ENCODE measurements at regions not wholly inside any gene's neighbourhood (a gene's known extent, or its start where the extent isn't known, plus 50 kb on each side); places are given as distances from the start of the nearest gene placed in this dataset.

DNA sequence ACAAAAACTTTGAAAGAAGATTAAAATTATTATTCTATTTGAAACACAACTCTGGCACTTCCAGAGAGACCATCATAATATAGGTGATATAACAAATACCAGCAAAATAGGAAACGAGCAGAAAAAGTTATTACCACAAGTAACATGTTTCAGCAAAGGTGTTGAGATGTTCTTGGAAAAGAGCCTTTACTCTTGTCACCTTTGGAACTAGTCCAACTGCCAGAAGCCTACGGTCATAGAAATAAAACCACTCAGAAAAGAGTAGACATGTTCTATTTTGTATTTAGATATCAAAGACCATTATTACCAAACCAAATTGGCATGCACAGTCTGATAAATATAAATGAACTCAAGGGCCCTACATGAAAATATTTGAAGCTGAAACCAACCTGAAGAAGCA, 145.0 kb upstream of the DMAC1 start:
- no peak for ATAC-seq
- H3K27ac ChIP-seq, result peak overlapping the region in 1 of 10 donors; percentile 25
- H3K36me3 ChIP-seq, result no peaks in the 10 kb centered on the region
- intact Hi-C loops (cut with DNase I), result loop anchor here in 1 of 10 donors (5.0 kb wide), 1 partner anchor 1732 kb away; no protein-coding TSS in a partner anchor
- no peak overlapping the region for H3K4me3 ChIP-seq
- TF ChIP-seq, protein P1, sequence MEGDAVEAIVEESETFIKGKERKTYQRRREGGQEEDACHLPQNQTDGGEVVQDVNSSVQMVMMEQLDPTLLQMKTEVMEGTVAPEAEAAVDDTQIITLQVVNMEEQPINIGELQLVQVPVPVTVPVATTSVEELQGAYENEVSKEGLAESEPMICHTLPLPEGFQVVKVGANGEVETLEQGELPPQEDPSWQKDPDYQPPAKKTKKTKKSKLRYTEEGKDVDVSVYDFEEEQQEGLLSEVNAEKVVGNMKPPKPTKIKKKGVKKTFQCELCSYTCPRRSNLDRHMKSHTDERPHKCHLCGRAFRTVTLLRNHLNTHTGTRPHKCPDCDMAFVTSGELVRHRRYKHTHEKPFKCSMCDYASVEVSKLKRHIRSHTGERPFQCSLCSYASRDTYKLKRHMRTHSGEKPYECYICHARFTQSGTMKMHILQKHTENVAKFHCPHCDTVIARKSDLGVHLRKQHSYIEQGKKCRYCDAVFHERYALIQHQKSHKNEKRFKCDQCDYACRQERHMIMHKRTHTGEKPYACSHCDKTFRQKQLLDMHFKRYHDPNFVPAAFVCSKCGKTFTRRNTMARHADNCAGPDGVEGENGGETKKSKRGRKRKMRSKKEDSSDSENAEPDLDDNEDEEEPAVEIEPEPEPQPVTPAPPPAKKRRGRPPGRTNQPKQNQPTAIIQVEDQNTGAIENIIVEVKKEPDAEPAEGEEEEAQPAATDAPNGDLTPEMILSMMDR (IDR thresholded peaks at IDR 0.05), result no peak
- H3K27me3 ChIP-seq, result no peaks in the 10 kb centered on the region
- H3K9me3 ChIP-seq, result peaks cover 0 to 24% (median 5%) of the 10 kb centered on the region in 11 donors
- H3K4me1 ChIP-seq, result peaks cover 0 to 13% (median 3%) of the 10 kb centered on the region in 9 donors
- WGBS, 2 donors, result 16 to 24% methylated on average over 2 of the region's 2 CpGs
- no peak for DNase-seq

- 78 to 85% methylated on average over 7 of the region's 7 CpGs for WGBS, 2 donors
- DNase-seq, result no peak
- no peak for ATAC-seq
- Histone ChIP-seq H3K36me3 (no peaks in the 10 kb centered on the region), H3K4me3 (no peak overlapping the region), H3K9me3 (peaks cover 0 to 23% (median 5%) of the 10 kb centered on the region in 11 donors), H3K27ac (no peak overlapping the region), H3K27me3 (no peaks in the 10 kb centered on the region), H3K4me1 (peaks cover 0 to 8% (median 0%) of the 10 kb centered on the region in 9 donors)
- TF ChIP-seq, protein P1 (IDR thresholded peaks at IDR 0.05), result no peak
- intact Hi-C loops (cut with DNase I), result no loop called here
These were observed 138.3 kb upstream of the DMAC1 start for GRCh38 chr9:7937761-7938491.

DNA sequence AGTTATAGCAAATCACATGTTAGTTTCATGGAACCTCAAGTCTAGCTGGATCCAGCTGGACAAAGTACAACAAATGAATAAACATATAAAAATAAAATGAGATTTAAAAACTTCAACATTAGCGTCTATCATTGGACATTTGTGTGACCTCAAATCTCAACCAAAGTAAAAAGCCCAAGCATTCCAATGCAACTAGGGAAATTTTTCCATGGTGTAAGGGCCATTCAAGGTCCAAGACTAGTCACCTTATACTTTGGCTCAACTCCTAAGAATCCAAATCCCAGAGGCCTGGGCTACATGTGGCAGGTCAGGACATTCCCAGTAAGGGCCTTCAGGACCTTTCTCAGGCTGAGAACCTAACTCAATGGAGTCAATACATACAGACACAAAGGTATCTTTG, 137.4 kb upstream of the DMAC1 start:
- no peak for ATAC-seq
- no peak overlapping the region for H3K4me3 ChIP-seq

GRCh38 chr9:7936163-7936562, 136.6 kb upstream of the DMAC1 start:
- no peak overlapping the region for H3K4me3 ChIP-seq
- H3K4me1 ChIP-seq, result peaks cover 0 to 8% (median 0%) of the 10 kb centered on the region in 9 donors
- no peaks in the 10 kb centered on the region for H3K36me3 ChIP-seq
- DNase-seq (no peak), ATAC-seq (peak in 1 of 8 donors; percentile 22)
- H3K27ac ChIP-seq, result peak overlapping the region in 1 of 10 donors; percentile 58
- 63 to 67% methylated on average over 4 of the region's 4 CpGs for WGBS, 2 donors
- no peaks in the 10 kb centered on the region for H3K27me3 ChIP-seq
- H3K9me3 ChIP-seq, result peaks cover 0 to 22% (median 3%) of the 10 kb centered on the region in 11 donors
- TF ChIP-seq, protein P1 (IDR thresholded peaks at IDR 0.05), result no peak
- intact Hi-C loops (cut with DNase I), result no loop called here

More for the DNA sequence above, 137.4 kb upstream of the DMAC1 start:
- peaks cover 0 to 8% (median 0%) of the 10 kb centered on the region in 9 donors for H3K4me1 ChIP-seq
- WGBS, 2 donors, result 79 to 89% methylated on average over 1 of the region's 1 CpG
- TF ChIP-seq, protein P1 (IDR thresholded peaks at IDR 0.05), result no peak
- H3K27ac ChIP-seq, result no peak overlapping the region
- intact Hi-C loops (cut with DNase I), result no loop called here
- no peaks in the 10 kb centered on the region for H3K36me3 ChIP-seq
- no peak for DNase-seq
- H3K9me3 ChIP-seq, result peaks cover 0 to 23% (median 5%) of the 10 kb centered on the region in 11 donors
- H3K27me3 ChIP-seq, result no peaks in the 10 kb centered on the region
